Stimulated activated CD8-positive, alpha-beta memory T cell treated with anti-CD3 and anti-CD28 coated beads, Interleukin-15, amount 100 ng/mL, for 1 hour (primary cell): ENCODE measurements at regions not wholly inside any gene's neighbourhood (a gene's known extent, or its start where the extent isn't known, plus 50 kb on each side); places are given as distances from the start of the nearest gene placed in this dataset.

Experiments used
- DNase-seq: peaks from one replicate; pipeline ENCODE4 v3.0.0-alpha.2; 2020; ENCODE audit warnings: low read depth

DNA sequence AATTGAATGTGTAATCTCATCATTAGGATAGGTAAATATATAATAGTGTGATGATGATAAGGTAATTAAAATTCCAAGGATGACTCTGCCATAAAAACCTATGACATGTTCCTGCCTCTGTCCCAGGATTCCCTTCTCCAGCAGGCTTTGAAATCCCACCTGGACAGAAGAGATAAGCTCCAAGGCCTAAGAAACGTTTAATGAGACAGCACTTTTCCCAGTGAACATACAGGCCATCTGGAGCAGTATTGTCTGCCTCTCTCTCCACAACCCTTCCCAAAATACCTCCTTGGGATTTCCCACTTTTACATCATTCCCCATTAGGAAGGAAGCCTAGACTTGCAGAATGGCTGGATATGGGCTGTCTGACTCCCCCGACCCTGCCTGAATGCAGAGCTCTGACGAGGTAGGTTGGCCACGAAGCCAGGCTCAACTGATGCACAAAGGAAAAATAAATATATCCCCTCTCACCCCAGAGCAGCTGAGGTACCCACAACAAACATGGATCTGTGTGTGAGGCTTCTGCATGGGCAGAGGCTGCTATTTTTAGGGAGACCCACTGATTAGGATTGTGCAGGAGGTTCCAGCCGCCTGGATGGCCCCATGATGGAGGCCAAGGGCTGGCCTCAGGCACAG is 71.0 kb downstream of the TMPRSS5 start:
- DNase-seq: no peak

GRCh38 chr11:113632981-113633380 is 73.1 kb downstream of the TMPRSS5 start:
- no peak for DNase-seq

DNA sequence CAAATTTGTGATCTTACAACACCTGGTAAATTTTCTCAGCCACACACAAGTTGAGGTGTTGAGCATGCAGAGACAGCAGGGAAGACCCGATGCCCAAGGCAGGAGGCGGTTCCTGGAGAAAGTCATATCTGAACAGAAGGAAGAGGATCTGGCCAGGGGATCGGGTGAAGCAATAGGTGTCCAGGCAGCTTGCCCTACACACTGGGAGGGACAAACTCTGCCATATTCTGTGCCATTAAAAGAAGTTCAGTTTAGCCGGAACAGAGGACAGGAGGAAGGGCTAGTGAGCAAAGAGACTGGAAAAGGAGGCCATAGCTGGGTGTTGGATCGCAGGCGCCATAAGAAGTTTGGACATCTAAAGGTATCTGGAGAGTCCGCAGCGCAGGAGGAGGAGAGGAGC is 76.5 kb downstream of the TMPRSS5 start:
- DNase-seq: no peak

DNA sequence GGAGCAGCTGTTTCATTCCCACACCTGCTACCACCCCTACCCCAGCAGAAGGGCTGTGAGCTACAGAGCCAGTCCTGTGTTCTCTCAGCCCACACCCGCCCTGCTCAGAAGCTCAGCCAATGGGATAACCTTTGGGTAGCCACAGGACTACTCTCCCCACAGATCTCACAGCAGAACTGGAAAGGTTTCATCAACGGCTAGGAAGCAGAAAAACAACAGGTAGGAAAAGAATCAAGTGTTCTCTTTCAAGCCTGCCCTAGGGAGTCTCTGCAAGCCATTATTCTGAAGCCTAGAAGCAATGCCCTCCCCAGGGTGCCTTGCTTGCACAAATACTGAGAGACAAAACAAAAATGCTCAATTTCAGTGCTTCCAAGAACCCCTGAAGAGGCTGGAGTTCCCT is 77.2 kb downstream of the TMPRSS5 start:
- no peak for DNase-seq

- no peak for DNase-seq
These were observed 78.2 kb downstream of the TMPRSS5 start for GRCh38 chr11:113627946-113628345.

GRCh38 chr11:113627297-113627696 is 78.8 kb downstream of the TMPRSS5 start:
- no peak for DNase-seq

GRCh38 chr11:113626736-113627135 is 79.4 kb downstream of the TMPRSS5 start:
- DNase-seq: no peak

- no peak for DNase-seq
These were observed 83.0 kb downstream of the TMPRSS5 start for GRCh38 chr11:113623114-113623513.

- no peak for DNase-seq
These were observed 87.7 kb downstream of the TMPRSS5 start for GRCh38 chr11:113618360-113618759.

- DNase-seq: no peak
These were observed 90.3 kb downstream of the TMPRSS5 start for GRCh38 chr11:113615773-113616172.

DNA sequence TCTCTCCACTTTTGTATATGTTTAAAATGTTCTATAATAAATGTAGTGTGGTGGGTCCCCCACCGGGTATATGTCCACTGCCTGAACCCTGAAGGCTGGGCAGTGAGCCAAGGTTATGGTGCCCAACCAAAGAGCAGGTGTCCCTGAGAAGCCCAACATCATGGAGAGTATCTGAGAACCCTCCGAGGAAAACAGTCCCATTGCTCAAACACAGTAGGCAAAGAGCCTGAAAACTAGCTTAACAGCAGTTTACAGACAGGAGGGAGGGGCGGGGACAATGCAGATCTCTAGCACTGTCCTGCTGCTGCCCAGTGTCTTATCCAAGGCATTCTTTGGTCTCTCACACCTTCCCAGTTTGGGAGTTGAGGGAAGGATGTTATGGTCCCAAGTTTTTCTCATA is 91.0 kb downstream of the TMPRSS5 start:
- no peak for DNase-seq

- DNase-seq: no peak
These were observed 92.0 kb downstream of the TMPRSS5 start for GRCh38 chr11:113614097-113614496.

DNA sequence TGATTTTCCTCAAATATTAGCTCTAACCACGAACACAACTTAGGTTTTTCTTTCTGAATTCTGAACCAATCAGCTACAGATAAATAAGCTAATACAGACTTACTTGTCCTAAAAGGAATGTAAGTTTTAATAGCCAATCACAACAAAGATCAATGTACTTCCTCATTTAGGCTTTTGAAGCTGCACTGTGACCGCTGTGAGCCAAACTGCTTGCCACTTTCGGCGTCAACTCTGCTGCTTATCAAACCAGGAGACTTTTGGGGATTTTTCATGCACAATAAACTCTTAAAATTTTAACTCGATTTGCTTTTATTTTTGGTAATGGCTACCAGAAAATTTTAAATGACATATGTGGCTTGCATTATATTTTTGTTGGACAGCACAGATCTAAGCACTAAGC is 92.5 kb downstream of the TMPRSS5 start:
- DNase-seq: no peak

- no peak for DNase-seq
These were observed 101.9 kb downstream of the TMPRSS5 start for GRCh38 chr11:113604186-113604585.

DNA sequence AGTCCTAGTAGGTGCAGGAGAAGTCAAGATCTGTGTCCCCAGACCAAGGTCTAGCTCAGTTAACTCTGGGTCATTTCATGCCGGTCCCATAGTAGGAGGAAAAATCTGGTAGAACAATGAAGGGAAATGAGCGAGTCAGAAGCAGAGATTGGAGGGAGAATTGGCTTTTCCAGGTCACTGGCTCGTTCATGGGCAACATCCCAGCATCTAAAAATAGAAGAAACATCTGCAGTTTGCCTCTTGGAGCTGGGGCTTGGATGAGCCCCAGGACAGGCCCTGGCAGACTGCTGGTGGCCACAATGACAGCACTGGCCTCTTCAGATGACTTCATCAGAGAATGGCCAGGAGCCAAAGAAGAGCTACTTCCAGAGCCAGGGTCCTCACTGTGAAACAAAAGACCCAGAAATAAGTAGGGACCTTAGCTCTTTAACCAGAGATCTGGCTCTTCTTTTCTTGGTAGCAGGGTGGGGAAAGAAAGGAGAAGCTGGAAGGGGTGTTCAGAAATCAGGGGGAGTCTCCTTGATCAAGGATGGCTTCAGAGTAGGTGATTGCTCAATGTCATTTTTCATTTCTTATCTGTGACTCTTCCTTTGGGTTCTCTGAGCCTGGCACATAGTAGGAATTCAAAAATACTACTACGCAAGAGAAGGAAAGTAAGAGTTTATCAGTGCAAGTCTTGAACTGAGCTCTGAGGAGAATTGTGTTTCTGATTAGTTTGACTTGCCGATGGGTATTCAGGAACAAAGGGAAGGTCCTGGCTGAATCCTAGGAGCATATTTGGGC is 102.6 kb downstream of the TMPRSS5 start:
- DNase-seq: no peak

GRCh38 chr11:113602483-113602882 is 103.6 kb downstream of the TMPRSS5 start:
- no peak for DNase-seq

DNA sequence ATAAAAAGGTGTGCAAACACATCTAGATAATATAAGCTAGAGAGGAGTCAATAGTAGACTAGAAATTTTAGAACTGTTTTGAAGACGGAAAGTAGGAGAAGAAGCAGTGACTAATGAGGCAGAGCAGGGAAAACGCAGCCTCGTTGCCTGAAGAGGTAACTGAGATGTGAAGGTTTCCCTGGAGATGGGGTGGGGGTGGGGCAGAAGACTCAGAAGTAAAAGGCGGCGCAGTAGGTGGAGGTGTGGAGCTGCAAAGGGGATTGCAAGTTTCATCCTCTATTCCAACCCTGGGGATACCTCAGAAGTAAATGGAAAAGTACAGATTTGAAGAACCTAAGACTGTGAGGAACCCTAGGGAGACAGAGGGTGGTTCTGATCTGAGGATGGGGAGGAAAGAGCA is 109.5 kb downstream of the TMPRSS5 start:
- no peak for DNase-seq

DNA sequence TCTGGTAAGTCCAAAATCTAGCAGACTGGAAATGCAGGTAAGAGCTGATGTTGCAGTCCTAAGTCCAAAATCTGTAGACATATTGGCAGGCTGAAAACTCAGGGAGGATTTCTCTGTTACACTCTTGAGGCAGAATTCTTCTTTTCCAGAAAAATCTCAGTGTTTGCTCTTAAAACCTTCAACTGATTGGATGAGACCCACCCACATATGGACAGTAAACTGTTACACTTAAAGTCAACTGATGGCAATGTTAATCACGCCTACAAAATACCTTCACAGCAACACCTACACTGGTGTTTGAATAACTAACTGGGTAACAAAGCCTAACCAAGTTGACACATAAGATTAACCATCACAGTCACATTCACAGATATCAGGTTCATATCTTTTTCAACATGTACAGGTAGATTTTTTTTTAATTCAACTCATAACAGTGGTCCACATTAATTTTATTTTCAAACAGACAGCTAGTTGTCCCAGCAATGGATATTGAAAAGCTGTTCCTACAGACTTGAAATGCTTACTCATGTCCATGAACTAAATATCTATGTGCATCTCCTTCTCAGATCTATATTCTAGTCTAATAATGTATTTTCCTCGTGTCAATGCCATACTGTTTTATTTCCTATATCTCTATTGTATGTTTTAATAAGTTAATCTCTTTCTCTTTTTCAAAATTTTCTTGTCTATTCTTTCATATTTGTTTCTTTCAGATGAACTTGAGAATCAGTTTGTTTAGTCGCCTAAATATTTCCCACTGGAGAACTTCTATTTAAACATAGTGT is 110.1 kb downstream of the TMPRSS5 start:
- DNase-seq: no peak

GRCh38 chr11:113593698-113594308 is 112.3 kb downstream of the TMPRSS5 start:
- no peak for DNase-seq

DNA sequence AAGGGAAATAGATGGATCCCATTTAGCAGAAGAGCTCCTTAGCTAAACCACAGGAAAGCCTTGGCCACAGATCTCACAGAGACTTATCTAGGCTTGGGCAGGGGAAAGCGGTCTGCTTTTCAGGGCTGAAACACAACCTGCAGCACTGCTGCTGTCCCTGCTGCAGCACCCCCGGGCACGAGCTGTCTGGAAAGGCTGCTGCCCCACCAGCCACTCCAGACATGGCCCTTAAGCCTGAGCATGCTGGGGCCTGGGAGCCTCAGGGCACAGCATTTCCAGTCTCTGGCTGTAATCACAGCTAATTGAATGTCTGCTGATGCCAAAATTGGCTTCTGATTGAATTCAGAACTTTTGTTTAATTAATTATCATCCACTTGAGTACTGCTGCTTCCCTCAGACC is 115.0 kb downstream of the TMPRSS5 start:
- no peak for DNase-seq

DNA sequence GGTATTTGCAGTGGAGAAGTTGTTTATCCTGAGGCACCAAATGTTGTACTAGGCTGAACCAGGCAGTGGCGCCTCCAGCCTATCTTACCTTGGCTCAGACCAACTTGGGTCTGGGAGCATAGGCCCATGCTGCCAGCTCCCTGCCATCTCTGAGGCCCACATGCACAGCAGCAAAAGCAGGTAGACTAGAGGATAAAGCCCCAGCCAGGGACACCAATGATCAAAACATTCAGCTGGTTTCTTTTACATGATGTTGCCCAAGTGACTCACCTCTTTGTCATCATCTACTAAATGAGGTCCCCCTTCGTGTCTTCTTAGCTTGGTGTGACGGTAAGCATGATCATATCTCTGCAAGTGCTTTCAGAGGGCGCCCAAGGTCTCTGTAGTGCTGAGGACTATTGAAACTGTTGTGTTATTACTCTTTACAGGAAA is 112.1 kb upstream of the DRD2 start:
- DNase-seq: no peak

DNA sequence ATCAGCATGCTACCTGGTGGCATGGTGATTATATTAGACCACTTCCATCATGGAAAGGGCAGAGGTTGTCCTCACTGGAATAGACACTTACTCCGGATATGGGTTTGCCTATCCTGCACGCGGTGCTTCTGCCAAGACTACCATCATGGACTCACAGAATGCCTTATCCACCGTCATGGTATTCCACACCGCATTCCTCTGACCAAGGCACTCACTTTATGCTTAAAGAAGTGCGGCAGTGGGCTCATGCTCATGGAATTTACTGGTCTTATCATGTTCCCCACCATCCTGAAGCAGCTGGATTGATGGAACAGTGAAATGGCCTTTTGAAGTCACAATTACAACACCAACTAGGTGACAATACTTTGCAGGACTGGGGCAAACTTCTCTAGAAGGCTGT is 109.2 kb upstream of the DRD2 start:
- DNase-seq: no peak

GRCh38 chr11:113581713-113582112 is 106.5 kb upstream of the DRD2 start:
- no peak for DNase-seq
